ENCODE measurements at regions not wholly inside any gene's neighbourhood (a gene's known extent, or its start where the extent isn't known, plus 50 kb on each side); places are given as distances from the start of the nearest gene placed in this dataset.

- Mint-ChIP-seq H3K27me3 (ENCODE audit: insufficient read depth, unreplicated experiment) (peaks cover 47% of the 10 kb centered on the region), H3K9me3 (ENCODE audit: unreplicated experiment) (no peaks in the 10 kb centered on the region), H3K36me3 (ENCODE audit: insufficient read depth, unreplicated experiment) (no peaks in the 10 kb centered on the region), H3K4me1 (ENCODE audit: low read depth, unreplicated experiment) (no peaks in the 10 kb centered on the region), H3K27ac (ENCODE audit: unreplicated experiment) (no peak overlapping the region), H3K4me3 (ENCODE audit: unreplicated experiment) (no peak overlapping the region)
- Histone ChIP-seq H3K9me3 (no peaks in the 10 kb centered on the region), H3K4me3 (ENCODE audit: low read depth, low read length) (no peak overlapping the region), H3K36me3 (ENCODE audit: control insufficient read depth, insufficient read depth, low read length) (no peaks in the 10 kb centered on the region), H3K27me3 (replicated peaks; ENCODE audit: control insufficient read depth, insufficient read depth, low read length) (peaks cover 2% of the 10 kb centered on the region; the same call in 1 of the 2 replicates), H3K4me1 (no peaks in the 10 kb centered on the region)
- DNase-seq = no peak
- TF ChIP-seq CTCF (IDR thresholded peaks at IDR 0.05; ENCODE audit: insufficient read depth in 1 of 2, low read depth in 1 of 2, low read length in 1 of 2, severe bottlenecking in 1 of 2, unreplicated experiment in 1 of 2) = no peak
- CTCF ChIA-PET = no interaction called here
- POLR2A ChIA-PET = no interaction called here
- BruUV-seq (replicated peaks) = no TSS peak
- intact Hi-C loops (cut with micrococcal nuclease; ENCODE audit: unreplicated experiment) = no loop called here
These were observed 211.3 kb downstream of the ENGASE start for GRCh38 chr17:79285973-79286372.

DNA sequence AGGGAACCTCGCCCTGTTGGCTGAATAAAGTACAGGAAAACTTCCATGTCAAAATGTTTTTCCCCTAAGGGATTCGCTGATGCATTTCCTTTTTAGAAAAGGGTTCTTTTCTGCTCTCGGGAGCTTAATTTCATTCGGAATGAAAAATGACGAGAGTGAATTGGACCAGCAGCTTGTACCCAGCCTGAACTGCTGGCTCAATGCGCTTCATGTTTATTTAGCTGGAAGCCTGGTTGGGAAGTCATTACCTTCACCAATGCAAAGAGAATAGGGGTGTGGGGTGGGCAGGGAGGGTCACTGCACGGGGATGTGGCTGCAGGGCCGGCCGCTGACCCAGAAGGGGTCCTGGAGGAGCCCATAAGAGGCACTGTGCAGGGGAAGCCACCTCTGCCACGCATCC lies 207.7 kb downstream of the ENGASE start:
- TF ChIP-seq CTCF (IDR thresholded peaks at IDR 0.05; ENCODE audit: insufficient read depth in 1 of 2, low read depth in 1 of 2, low read length in 1 of 2, severe bottlenecking in 1 of 2, unreplicated experiment in 1 of 2) = no peak
- Mint-ChIP-seq H3K4me3 (ENCODE audit: unreplicated experiment) (no peak overlapping the region), H3K36me3 (ENCODE audit: insufficient read depth, unreplicated experiment) (no peaks in the 10 kb centered on the region), H3K9me3 (ENCODE audit: unreplicated experiment) (no peaks in the 10 kb centered on the region), H3K27ac (ENCODE audit: unreplicated experiment) (no peak overlapping the region), H3K4me1 (ENCODE audit: low read depth, unreplicated experiment) (no peaks in the 10 kb centered on the region), H3K27me3 (ENCODE audit: insufficient read depth, unreplicated experiment) (peaks cover 29% of the 10 kb centered on the region)
- DNase-seq = no peak
- Histone ChIP-seq H3K27me3 (replicated peaks; ENCODE audit: control insufficient read depth, insufficient read depth, low read length) (0 out of 2 replicates have a peak, but pooled peaks cover 2% of the 10 kb centered on the region), H3K4me3 (ENCODE audit: low read depth, low read length) (no peak overlapping the region), H3K36me3 (ENCODE audit: control insufficient read depth, insufficient read depth, low read length) (no peaks in the 10 kb centered on the region), H3K9me3 (no peaks in the 10 kb centered on the region), H3K4me1 (no peaks in the 10 kb centered on the region)
- ChIA-PET CTCF (no interaction called here), POLR2A (no interaction called here)
- BruUV-seq (replicated peaks) = no TSS peak
- intact Hi-C loops (cut with micrococcal nuclease; ENCODE audit: unreplicated experiment) = no loop called here

DNA sequence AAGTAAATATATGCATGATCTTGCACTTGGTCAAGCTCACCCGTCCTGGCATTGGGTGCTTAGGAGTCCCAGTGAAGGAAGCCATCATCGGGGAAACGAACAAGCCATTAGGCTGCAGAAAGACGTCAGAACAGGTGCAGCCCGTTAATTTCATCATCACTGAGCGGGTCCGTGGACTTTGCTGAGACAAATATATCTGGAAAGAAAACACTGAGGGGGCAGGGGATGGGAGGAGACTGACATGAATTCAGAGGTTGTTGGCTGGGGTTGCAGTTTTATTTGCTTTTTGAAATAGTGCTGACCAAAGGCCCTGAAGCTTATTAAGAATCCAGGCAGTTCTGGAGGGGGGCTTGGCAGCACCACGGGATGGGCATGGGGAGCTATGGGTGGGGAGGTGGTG lies 207.2 kb downstream of the ENGASE start:
- POLR2A ChIA-PET = no interaction called here
- TF ChIP-seq CTCF (IDR thresholded peaks at IDR 0.05; ENCODE audit: insufficient read depth in 1 of 2, low read depth in 1 of 2, low read length in 1 of 2, severe bottlenecking in 1 of 2, unreplicated experiment in 1 of 2) = no peak
- no peak overlapping the region for H3K27ac Mint-ChIP-seq (ENCODE audit: unreplicated experiment)
- no TSS peak for BruUV-seq (replicated peaks)
- intact Hi-C loops (cut with micrococcal nuclease; ENCODE audit: unreplicated experiment) = no loop called here
- no peak overlapping the region for H3K4me3 Mint-ChIP-seq (ENCODE audit: unreplicated experiment)
- H3K4me3 ChIP-seq (ENCODE audit: low read depth, low read length) = no peak overlapping the region
- no peaks in the 10 kb centered on the region for H3K36me3 ChIP-seq (ENCODE audit: control insufficient read depth, insufficient read depth, low read length)
- H3K27me3 Mint-ChIP-seq (ENCODE audit: insufficient read depth, unreplicated experiment) = peaks cover 29% of the 10 kb centered on the region
- H3K9me3 ChIP-seq = no peaks in the 10 kb centered on the region
- no peaks in the 10 kb centered on the region for H3K36me3 Mint-ChIP-seq (ENCODE audit: insufficient read depth, unreplicated experiment)
- 0 out of 2 replicates have a peak, but pooled peaks cover 2% of the 10 kb centered on the region for H3K27me3 ChIP-seq (replicated peaks; ENCODE audit: control insufficient read depth, insufficient read depth, low read length)
- H3K4me1 ChIP-seq = no peaks in the 10 kb centered on the region
- H3K9me3 Mint-ChIP-seq (ENCODE audit: unreplicated experiment) = no peaks in the 10 kb centered on the region
- CTCF ChIA-PET = no interaction called here
- H3K4me1 Mint-ChIP-seq (ENCODE audit: low read depth, unreplicated experiment) = no peaks in the 10 kb centered on the region
- DNase-seq = no peak

Data from Caco-2 (cell line).